K562 (cell line): ENCODE measurements at regions not wholly inside any gene's neighbourhood (a gene's known extent, or its start where the extent isn't known, plus 50 kb on each side); places are given as distances from the start of the nearest gene placed in this dataset.

Experiments
- ATAC-seq: fragments of 200-7000 bp; cut with Tn5 transposase; 3 replicates; pipeline ENCODE4 v1.9.1; 2020; ENCODE audit warnings: moderate library complexity
- BruUV-seq: library from RNA; stranded (reverse); fragments of 400-500 nt; replicated peaks from 2 replicates; lab custom pipeline; 2021; lab: Mats Ljungman, UMichigan
- CTCF ChIA-PET: fragments of 300-600 bp; formaldehyde crosslinking; extraction: SDS; loops from one replicate; lab custom pipeline; 2021; ENCODE audit warnings: low intra/inter-chr PET ratio; lab: Yijun Ruan, JAX
- POLR2A ChIA-PET: fragments of 300-600, 350-650 bp; sonication (Branson Sonifier 250); formaldehyde crosslinking; extraction: SDS; loops from one replicate; lab custom pipeline; 2021; ENCODE audit warnings: antibody characterized with exemption, inconsistent platforms; lab: Yijun Ruan, JAX
- DNase-seq, 4 experiments: peaks; one replicate each; pipeline versions ENCODE4 v3.0.0 to v3.0.0-alpha.2; 2011 to 2018; ENCODE audit warnings: low spot score in 3 of 4, mixed read lengths in 3 of 4; ENCODE audit errors: extremely low read depth in 1 of 4
- FAIRE-seq: peaks from 2 replicates; lab custom pipeline; 2011; peaks lifted over from hg19 to GRCh38; lab: Jason Lieb, UNC
- H2AFZ ChIP-seq: 2 replicates; pipeline ENCODE4 v1.6.0; 2011; ENCODE audit warnings: low read depth, low read length, control low read depth, inconsistent platforms
- H3K27ac ChIP-seq: fragments of 200-600 bp; 3 replicates; pipeline ENCODE4 v1.8.0; 2011; ENCODE audit warnings: low read depth, mild to moderate bottlenecking, control low read depth, inconsistent platforms, low read length, moderate library complexity, mixed read lengths; ENCODE audit errors: extremely low read depth
- H3K27me3 ChIP-seq, 2 experiments: fragments of 300-600 bp in 1 of 2; 2 replicates in 1 of 2; 3 replicates in 1 of 2; pipeline versions ENCODE4 v1.6.0 to v1.8.0; 2011; ENCODE audit warnings: inconsistent platforms in 2 of 2, low read length in 2 of 2, mild to moderate bottlenecking in 1 of 2, mixed read lengths in 1 of 2, moderate library complexity in 1 of 2; ENCODE audit not compliant: control insufficient read depth in 2 of 2, insufficient read depth in 2 of 2
- H3K36me3 ChIP-seq: fragments of 300-600 bp; 3 replicates; pipeline ENCODE4 v1.8.0; 2011; ENCODE audit warnings: mild to moderate bottlenecking, low read length, inconsistent platforms; ENCODE audit not compliant: control insufficient read depth, insufficient read depth
- H3K4me1 ChIP-seq, 2 experiments: fragments of 200-600 bp in 1 of 2; replicated peaks in 1 of 2; 2 replicates in 1 of 2; 3 replicates in 1 of 2; pipeline versions ENCODE4 v1.5.1 to v1.8.0; 2011; ENCODE audit warnings: inconsistent platforms in 2 of 2, low read length in 2 of 2, mild to moderate bottlenecking in 1 of 2, mixed read lengths in 1 of 2, moderate library complexity in 1 of 2; ENCODE audit not compliant: control insufficient read depth in 2 of 2, insufficient read depth in 2 of 2
- H3K4me2 ChIP-seq: 2 replicates; pipeline ENCODE4 v1.6.1; 2011; ENCODE audit warnings: low read length, control low read depth, inconsistent platforms, mixed read lengths; ENCODE audit not compliant: insufficient read depth
- H3K4me3 ChIP-seq: fragments of 200-600 bp; sonication (generic), shearing (Covaris generic); 2 replicates; pipeline ENCODE4 v1.5.1; 2016; ENCODE audit warnings: control low read depth, inconsistent platforms
- H3K79me2 ChIP-seq: fragments of 200-600 bp; 3 replicates; pipeline ENCODE4 v1.8.0; 2011; ENCODE audit warnings: low read length, inconsistent platforms; ENCODE audit not compliant: control insufficient read depth, insufficient read depth
- H3K9ac ChIP-seq, 2 experiments: 2 replicates each; pipeline versions ENCODE4 v1.6.0 to v1.6.1; 2011; ENCODE audit warnings: low read depth in 2 of 2, low read length in 2 of 2, control low read depth in 1 of 2, inconsistent platforms in 1 of 2, mild to moderate bottlenecking in 1 of 2, mixed read lengths in 1 of 2; ENCODE audit not compliant: insufficient read depth in 1 of 2
- H3K9me1 ChIP-seq: one replicate; pipeline ENCODE4 v1.6.0; 2011; ENCODE audit warnings: inconsistent platforms, mild to moderate bottlenecking, low read length, moderate library complexity; ENCODE audit not compliant: control insufficient read depth, insufficient read depth
- H3K9me3 ChIP-seq: replicated peaks from 2 replicates; pipeline ENCODE4 v1.5.1; 2011; ENCODE audit warnings: low read depth, low read length, inconsistent platforms; ENCODE audit not compliant: control insufficient read depth, insufficient read depth
- H4K20me1 ChIP-seq: replicated peaks from 2 replicates; pipeline ENCODE4 v1.6.1; 2011; ENCODE audit warnings: low read length, inconsistent platforms, mixed read lengths; ENCODE audit not compliant: control insufficient read depth, insufficient read depth
- DPF2 ChIP-seq: fragments of 450-650 bp; IDR thresholded peaks from 2 replicates; pipeline ENCODE4 v1.6.1; 2016
- FOSL1 ChIP-seq: fragments of 200-800 bp; sonication (Bioruptor generic); conservative IDR thresholded peaks from 2 replicates; pipeline ENCODE4 v1.6.1; 2016; ENCODE audit warnings: missing genetic modification characterization, missing compliant biosample characterization
- MAFK ChIP-seq: IDR thresholded peaks from 2 replicates; pipeline ENCODE4 v1.6.1; 2011; ENCODE audit warnings: low read length, improper control_type of control experiment
- MTF1 ChIP-seq: fragments of 250-450 bp; sonication (Bioruptor Pico); IDR thresholded peaks from 2 replicates; pipeline ENCODE4 v1.9.0; 2021; ENCODE audit warnings: moderate library complexity, mild to moderate bottlenecking, inconsistent platforms, borderline replicate concordance
- PTBP1 ChIP-seq: fragments of 200-400 bp; formaldehyde crosslinking; IDR thresholded peaks from 2 replicates; pipeline ENCODE4 v1.6.1; 2017; ENCODE audit warnings: low read depth, low read length
- ZFP36 ChIP-seq: fragments of 150-350 bp; IDR thresholded peaks from 2 replicates; pipeline ENCODE4 v1.6.1; 2018; ENCODE audit warnings: low read length, low read depth; ENCODE audit not compliant: partially characterized antibody
- ZSCAN32 ChIP-seq: fragments of 450-650 bp; formaldehyde crosslinking; IDR thresholded peaks from 2 replicates; pipeline ENCODE4 v1.4.0; 2020; ENCODE audit warnings: mild to moderate bottlenecking, moderate library complexity
- WGBS: fragments of 100-300 bp; shearing (Covaris generic); methylation state at CpG from one replicate; pipeline ENCODE4 v1.1.6; 2016; ENCODE audit warnings: low coverage, mixed read lengths; ENCODE audit not compliant: insufficient coverage; ENCODE audit errors: missing lambda C conversion rate; 5-methylcytosine and 5-hydroxymethylcytosine counted together
- in situ Hi-C: fragments of 300-500 bp; cut with MboI; formaldehyde crosslinking; loops from 4 replicates; pipeline ENCODE4 v1.15.0; 2018; ENCODE audit warnings: inconsistent platforms, mixed read lengths
- intact Hi-C: fragments of 100-400 bp; cut with micrococcal nuclease; formaldehyde crosslinking; loops from 2 replicates; pipeline ENCODE4 v1.14.2; 2022
- TF ChIP-seq, protein P1 (sequence below): sonication (generic); formaldehyde crosslinking; IDR thresholded peaks from 2 replicates; pipeline ENCODE4 v1.8.1; 2022; ENCODE audit warnings: missing genetic modification reagents

- no peaks in the 10 kb centered on the region for H3K27me3 ChIP-seq
- DNase-seq (no peak), FAIRE-seq (no peak), ATAC-seq (no peak)
- CTCF ChIA-PET, result no interaction called here
- no peaks in the 10 kb centered on the region for H3K9me1 ChIP-seq
- no peak for TF ChIP-seq MAFK
- TF ChIP-seq FOSL1 (tag), result no peak
- no peak for TF ChIP-seq ZSCAN32 (CRISPR knock-in tag)
- TF ChIP-seq, protein P1, sequence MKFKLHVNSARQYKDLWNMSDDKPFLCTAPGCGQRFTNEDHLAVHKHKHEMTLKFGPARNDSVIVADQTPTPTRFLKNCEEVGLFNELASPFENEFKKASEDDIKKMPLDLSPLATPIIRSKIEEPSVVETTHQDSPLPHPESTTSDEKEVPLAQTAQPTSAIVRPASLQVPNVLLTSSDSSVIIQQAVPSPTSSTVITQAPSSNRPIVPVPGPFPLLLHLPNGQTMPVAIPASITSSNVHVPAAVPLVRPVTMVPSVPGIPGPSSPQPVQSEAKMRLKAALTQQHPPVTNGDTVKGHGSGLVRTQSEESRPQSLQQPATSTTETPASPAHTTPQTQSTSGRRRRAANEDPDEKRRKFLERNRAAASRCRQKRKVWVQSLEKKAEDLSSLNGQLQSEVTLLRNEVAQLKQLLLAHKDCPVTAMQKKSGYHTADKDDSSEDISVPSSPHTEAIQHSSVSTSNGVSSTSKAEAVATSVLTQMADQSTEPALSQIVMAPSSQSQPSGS (CRISPR knock-in tag), result no peak
- no peak for TF ChIP-seq ZFP36
- no peak for TF ChIP-seq PTBP1
- TF ChIP-seq DPF2, result no peak
- no peak for TF ChIP-seq MTF1
- H3K36me3 ChIP-seq, result no peaks in the 10 kb centered on the region
- H3K9ac ChIP-seq, result no peak overlapping the region
- 0% methylated on average over 2 of the region's 2 CpGs for WGBS
- no peak overlapping the region for H2AFZ ChIP-seq
- no peak overlapping the region for H3K27ac ChIP-seq
- H3K79me2 ChIP-seq, result no peaks in the 10 kb centered on the region
- intact Hi-C loops, result no loop called here
- no peaks in the 10 kb centered on the region for H3K4me1 ChIP-seq
- POLR2A ChIA-PET, result no interaction called here
- in situ Hi-C loops, result no loop called here
- no peaks in the 10 kb centered on the region; the same call in 1 of the 2 replicates for H3K9me3 ChIP-seq
- no peaks in the 10 kb centered on the region for H4K20me1 ChIP-seq
- H3K4me2 ChIP-seq, result no peak overlapping the region
- no peak overlapping the region for H3K4me3 ChIP-seq
- no TSS peak for BruUV-seq
Observed at GRCh38 chr3:1019157-1019556, 73.7 kb upstream of the CNTN6 start.
